AG09319 (cell line): ENCODE measurements at regions not wholly inside any gene's neighbourhood (a gene's known extent, or its start where the extent isn't known, plus 50 kb on each side); places are given as distances from the start of the nearest gene placed in this dataset.

Experiments used
- DNase-seq: peaks from one replicate; pipeline ENCODE4 v3.0.0-alpha.2; 2010; ENCODE audit warnings: low read depth; ENCODE audit errors: extremely low read depth
- CTCF ChIP-seq: IDR thresholded peaks from 2 replicates; pipeline ENCODE4 v1.5.1; 2011; ENCODE audit warnings: low read depth, mild to moderate bottlenecking, inconsistent platforms, low read length, moderate library complexity

GRCh38 chr4:62901101-62901500 is 1508.1 kb downstream of the TECRL start:
- no peak for TF ChIP-seq CTCF

GRCh38 chr4:62899646-62900364 is 1509.4 kb downstream of the TECRL start:
- no peak for TF ChIP-seq CTCF
- no peak for DNase-seq

More at GRCh38 chr4:62901101-62901500, 1508.1 kb downstream of the TECRL start:
- DNase-seq = no peak

GRCh38 chr4:62898115-62898514 is 1511.1 kb downstream of the TECRL start:
- DNase-seq = no peak
- no peak for TF ChIP-seq CTCF

GRCh38 chr4:62896721-62897120 is 1512.5 kb downstream of the TECRL start:
- no peak for DNase-seq

GRCh38 chr4:62881901-62882300 is 1527.3 kb downstream of the TECRL start:
- TF ChIP-seq CTCF = no peak
- no peak for DNase-seq

More at GRCh38 chr4:62896721-62897120, 1512.5 kb downstream of the TECRL start:
- no peak for TF ChIP-seq CTCF

- TF ChIP-seq CTCF = no peak
- no peak for DNase-seq
Observed at GRCh38 chr4:62881210-62881609, 1528.0 kb downstream of the TECRL start.

GRCh38 chr4:62872856-62873255 is 1536.4 kb downstream of the TECRL start:
- no peak for TF ChIP-seq CTCF
- no peak for DNase-seq
